Left renal pelvis (tissue), 4 donors: ENCODE measurements at regions not wholly inside any gene's neighbourhood (a gene's known extent, or its start where the extent isn't known, plus 50 kb on each side); places are given as distances from the start of the nearest gene placed in this dataset.
"Not testable (repeated sequence)": the region's sequence is repeated elsewhere in the genome, so short reads cannot be mapped to it uniquely, and the experiment has no call there.

Experiments used
- DNase-seq, 4 donors: peaks; one replicate each; pipeline ENCODE4 v3.0.0-alpha.2; 2013; ENCODE audit warnings: low read depth in 4 of 4, low spot score in 3 of 4

- DNase-seq, result no peak
Measured at GRCh38 chr13:80962855-80963254, 621.9 kb upstream of the SPRY2 start.

- no peak for DNase-seq
Measured at GRCh38 chr13:80962173-80962572, 621.2 kb upstream of the SPRY2 start.

GRCh38 chr13:80957019-80957655 lies 616.2 kb upstream of the SPRY2 start:
- no peak for DNase-seq

GRCh38 chr13:80955501-80955900 lies 614.6 kb upstream of the SPRY2 start:
- DNase-seq, result no peak

GRCh38 chr13:80952158-80952557 lies 611.2 kb upstream of the SPRY2 start:
- no peak for DNase-seq

- no peak for DNase-seq
Measured at GRCh38 chr13:80946008-80946802, 605.3 kb upstream of the SPRY2 start.

- no peak for DNase-seq
Measured at GRCh38 chr13:80945328-80945727, 604.4 kb upstream of the SPRY2 start.

- no peak for DNase-seq
Measured at GRCh38 chr13:80939581-80939980, 598.7 kb upstream of the SPRY2 start.

- no peak for DNase-seq
Measured at GRCh38 chr13:80931766-80932165, 590.8 kb upstream of the SPRY2 start.

GRCh38 chr13:80931118-80931517 lies 590.2 kb upstream of the SPRY2 start:
- DNase-seq, result no peak

- DNase-seq, result no peak
Measured at GRCh38 chr13:80928241-80928640, 587.3 kb upstream of the SPRY2 start.

GRCh38 chr13:80926024-80926423 lies 585.1 kb upstream of the SPRY2 start:
- not testable (repeated sequence) for DNase-seq

GRCh38 chr13:80924596-80924995 lies 583.7 kb upstream of the SPRY2 start:
- DNase-seq, result no peak

GRCh38 chr13:80923907-80924306 lies 583.0 kb upstream of the SPRY2 start:
- no peak for DNase-seq

GRCh38 chr13:80921971-80922370 lies 581.0 kb upstream of the SPRY2 start:
- no peak for DNase-seq

- DNase-seq, result no peak
Measured at GRCh38 chr13:80921541-80921940, 580.6 kb upstream of the SPRY2 start.

GRCh38 chr13:80906860-80907259 lies 565.9 kb upstream of the SPRY2 start:
- no peak for DNase-seq

GRCh38 chr13:80904386-80904785 lies 563.5 kb upstream of the SPRY2 start:
- no peak for DNase-seq

- DNase-seq, result no peak
Measured at GRCh38 chr13:80903911-80904310, 563.0 kb upstream of the SPRY2 start.

- no peak for DNase-seq
Measured at GRCh38 chr13:80901530-80901929, 560.6 kb upstream of the SPRY2 start.

- no peak for DNase-seq
Measured at GRCh38 chr13:80901111-80901510, 560.2 kb upstream of the SPRY2 start.

GRCh38 chr13:80900561-80900960 lies 559.6 kb upstream of the SPRY2 start:
- DNase-seq, result no peak
